ENCODE measurements at regions not wholly inside any gene's neighbourhood (a gene's known extent, or its start where the extent isn't known, plus 50 kb on each side); places are given as distances from the start of the nearest gene placed in this dataset.

DNA sequence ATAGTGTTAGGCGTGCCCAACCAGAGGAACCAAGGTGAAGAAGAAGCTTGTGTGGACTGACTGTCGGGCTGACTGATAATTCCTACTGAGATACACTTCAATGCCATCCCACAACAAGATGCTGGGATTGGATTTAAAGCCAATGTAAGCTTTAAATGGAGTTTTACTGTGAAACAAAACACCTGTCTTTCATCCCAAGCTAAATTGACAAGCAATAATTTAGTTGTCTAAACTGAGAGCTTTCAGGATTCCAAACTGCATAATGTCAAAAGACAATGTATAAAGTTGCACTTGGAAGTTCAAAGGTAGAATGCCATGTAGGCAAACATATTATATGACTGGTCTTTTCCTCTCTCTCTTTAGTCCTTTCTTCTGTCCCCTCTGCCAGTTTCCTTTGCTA, 1025.3 kb upstream of the FANCL start:
- intact Hi-C loops (cut with DNase I) = no loop called here
- Histone ChIP-seq H3K36me3 (no peaks in the 10 kb centered on the region), H3K9me3 (no peaks in the 10 kb centered on the region), H3K4me3 (no peak overlapping the region), H3K4me1 (no peaks in the 10 kb centered on the region), H3K27ac (no peak overlapping the region), H3K27me3 (no peaks in the 10 kb centered on the region)
- no peak for TF ChIP-seq CTCF (IDR thresholded peaks at IDR 0.05)
- DNase-seq = no peak
- ATAC-seq = no peak
- WGBS, 2 donors = 55% methylated on average over 2 of the region's 2 CpGs

DNA sequence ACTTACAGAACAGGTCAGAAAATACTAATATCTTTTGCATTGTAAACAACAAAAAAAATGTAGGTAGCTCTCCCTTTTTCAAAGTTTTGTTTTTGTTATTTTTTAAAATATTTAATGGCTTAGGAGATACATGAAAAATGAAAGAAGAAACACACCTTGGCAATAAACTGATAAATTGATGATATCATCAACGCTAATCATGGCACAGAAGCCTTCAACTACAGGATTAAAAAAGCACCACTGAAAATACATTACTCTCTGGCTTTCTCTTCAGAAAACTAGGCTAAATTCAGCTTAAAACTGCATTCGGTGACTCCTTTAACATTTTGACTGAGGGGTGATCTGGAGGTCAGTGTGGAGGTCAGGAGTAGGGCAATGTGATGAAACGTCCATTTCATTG, 1018.8 kb upstream of the FANCL start:
- Histone ChIP-seq H3K27me3 (no peaks in the 10 kb centered on the region), H3K9me3 (no peaks in the 10 kb centered on the region), H3K4me1 (no peaks in the 10 kb centered on the region), H3K27ac (no peak overlapping the region), H3K36me3 (no peaks in the 10 kb centered on the region), H3K4me3 (no peak overlapping the region)
- no peak for DNase-seq
- 72 to 75% methylated on average over 3 of the region's 3 CpGs for WGBS, 2 donors
- no peak for TF ChIP-seq CTCF (IDR thresholded peaks at IDR 0.05)
- intact Hi-C loops (cut with DNase I) = no loop called here
- ATAC-seq = no peak

- WGBS, 2 donors = 73 to 84% methylated on average over 4 of the region's 4 CpGs
- Histone ChIP-seq H3K4me3 (no peak overlapping the region), H3K27ac (no peak overlapping the region), H3K9me3 (no peaks in the 10 kb centered on the region), H3K4me1 (no peaks in the 10 kb centered on the region), H3K36me3 (no peaks in the 10 kb centered on the region), H3K27me3 (peaks cover 0 to 9% (median 0%) of the 10 kb centered on the region in 7 donors)
- DNase-seq = no peak
- intact Hi-C loops (cut with DNase I) = no loop called here
- no peak for ATAC-seq
- no peak for TF ChIP-seq CTCF (IDR thresholded peaks at IDR 0.05)
Observed at GRCh38 chr2:59256290-59256689, 1015.2 kb upstream of the FANCL start.

- H3K9me3 ChIP-seq = no peaks in the 10 kb centered on the region
- ATAC-seq = no peak
- 87 to 100% methylated on average over 1 of the region's 1 CpG for WGBS, 2 donors
- no peaks in the 10 kb centered on the region for H3K4me1 ChIP-seq
- no peak overlapping the region for H3K4me3 ChIP-seq
- no peak for DNase-seq
- intact Hi-C loops (cut with DNase I) = no loop called here
- H3K27me3 ChIP-seq = peaks cover 0 to 9% (median 0%) of the 10 kb centered on the region in 7 donors
- H3K36me3 ChIP-seq = no peaks in the 10 kb centered on the region
- no peak for TF ChIP-seq CTCF (IDR thresholded peaks at IDR 0.05)
- H3K27ac ChIP-seq = no peak overlapping the region
Observed at GRCh38 chr2:59254279-59254678, 1013.2 kb upstream of the FANCL start.

GRCh38 chr2:59250307-59250677, 1009.2 kb upstream of the FANCL start:
- Histone ChIP-seq H3K9me3 (no peaks in the 10 kb centered on the region), H3K4me3 (no peak overlapping the region), H3K36me3 (no peaks in the 10 kb centered on the region), H3K27me3 (peaks cover 0 to 16% (median 0%) of the 10 kb centered on the region in 7 donors), H3K4me1 (no peaks in the 10 kb centered on the region), H3K27ac (no peak overlapping the region)
- intact Hi-C loops (cut with DNase I) = no loop called here
- no peak for TF ChIP-seq CTCF (IDR thresholded peaks at IDR 0.05)
- DNase-seq = no peak
- ATAC-seq = no peak
- 37 to 68% methylated on average over 1 of the region's 1 CpG for WGBS, 2 donors

All from heart right ventricle (tissue), 16 donors.